ENCODE measurements at regions not wholly inside any gene's neighbourhood (a gene's known extent, or its start where the extent isn't known, plus 50 kb on each side); places are given as distances from the start of the nearest gene placed in this dataset.
"Not testable (repeated sequence)": the region's sequence is repeated elsewhere in the genome, so short reads cannot be mapped to it uniquely, and the experiment has no call there.

DNA sequence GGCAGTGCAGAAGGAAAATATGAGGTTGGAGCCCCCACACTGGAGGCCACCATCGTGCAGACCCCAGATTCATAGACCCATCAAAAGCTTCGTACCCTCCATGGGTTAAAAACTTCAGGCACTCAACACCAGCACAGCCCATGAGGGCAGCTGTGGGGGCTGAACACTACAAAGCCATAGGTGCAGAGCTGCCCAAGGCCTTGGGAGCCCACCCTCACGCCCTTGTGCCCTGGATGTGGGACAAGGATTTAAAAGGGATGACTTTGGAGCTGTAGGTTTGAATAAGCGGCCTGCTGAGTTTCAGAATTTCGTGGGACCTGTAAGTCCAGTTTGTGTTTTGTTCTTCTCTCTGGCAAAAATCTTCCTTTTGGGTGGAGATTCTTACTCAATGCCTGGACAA, 747.6 kb downstream of the SPATA31A6 start:
- H3K27ac Mint-ChIP-seq (ENCODE audit: unreplicated experiment); intact Hi-C loops (cut with micrococcal nuclease; ENCODE audit: unreplicated experiment); H3K4me3 ChIP-seq (ENCODE audit: low read depth, low read length); H3K9me3 Mint-ChIP-seq (ENCODE audit: unreplicated experiment); H3K36me3 Mint-ChIP-seq (ENCODE audit: insufficient read depth, unreplicated experiment); H3K9me3 ChIP-seq; BruUV-seq (replicated peaks); POLR2A ChIA-PET; H3K4me1 Mint-ChIP-seq (ENCODE audit: low read depth, unreplicated experiment); H3K27me3 Mint-ChIP-seq (ENCODE audit: insufficient read depth, unreplicated experiment); H3K4me1 ChIP-seq; H3K27me3 ChIP-seq (replicated peaks; ENCODE audit: control insufficient read depth, insufficient read depth, low read length); H3K36me3 ChIP-seq (ENCODE audit: control insufficient read depth, insufficient read depth, low read length); H3K4me3 Mint-ChIP-seq (ENCODE audit: unreplicated experiment); DNase-seq; CTCF ChIA-PET: not testable (repeated sequence)

DNA sequence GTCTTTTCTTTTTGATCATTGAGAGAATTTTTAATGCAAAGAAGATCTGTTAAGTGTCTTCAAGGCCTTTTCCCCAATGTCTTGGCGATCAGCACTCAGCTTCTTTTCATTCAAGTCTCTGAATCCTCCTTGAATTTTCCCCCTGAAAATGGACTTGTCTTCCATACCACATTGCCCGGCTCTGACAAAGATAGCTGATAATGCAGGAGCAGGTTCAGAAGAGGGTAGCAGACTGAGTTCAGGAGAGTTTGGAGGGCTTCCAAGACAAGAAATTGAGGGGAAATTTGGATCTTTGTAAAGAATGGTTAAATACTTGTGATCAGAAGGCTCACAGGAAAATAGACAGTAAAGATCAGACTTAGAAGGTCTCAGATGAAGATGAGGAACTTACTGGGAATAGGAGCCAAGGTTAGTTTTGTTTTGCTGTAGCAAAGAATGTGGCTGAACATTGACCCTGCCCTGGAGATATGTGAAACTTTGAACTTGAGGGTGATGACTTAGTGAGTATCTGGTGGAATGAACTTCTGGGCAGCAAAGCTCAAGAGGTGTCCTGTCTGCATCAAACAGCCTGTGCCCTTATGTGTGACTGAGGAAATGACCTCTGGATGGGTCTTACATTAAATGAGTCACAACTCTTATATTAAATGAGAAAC, 754.2 kb downstream of the SPATA31A6 start:
- H3K27me3 Mint-ChIP-seq (ENCODE audit: insufficient read depth, unreplicated experiment); intact Hi-C loops (cut with micrococcal nuclease; ENCODE audit: unreplicated experiment); POLR2A ChIA-PET; H3K27me3 ChIP-seq (replicated peaks; ENCODE audit: control insufficient read depth, insufficient read depth, low read length); DNase-seq; H3K9me3 ChIP-seq; H3K4me1 ChIP-seq; H3K9me3 Mint-ChIP-seq (ENCODE audit: unreplicated experiment); H3K4me3 Mint-ChIP-seq (ENCODE audit: unreplicated experiment); H3K4me3 ChIP-seq (ENCODE audit: low read depth, low read length); H3K27ac Mint-ChIP-seq (ENCODE audit: unreplicated experiment); H3K36me3 ChIP-seq (ENCODE audit: control insufficient read depth, insufficient read depth, low read length); BruUV-seq (replicated peaks); CTCF ChIA-PET; H3K4me1 Mint-ChIP-seq (ENCODE audit: low read depth, unreplicated experiment); H3K36me3 Mint-ChIP-seq (ENCODE audit: insufficient read depth, unreplicated experiment): not testable (repeated sequence)

GRCh38 chr9:42947050-42947449, 763.6 kb downstream of the SPATA31A6 start:
- H3K9me3 ChIP-seq; intact Hi-C loops (cut with micrococcal nuclease; ENCODE audit: unreplicated experiment); H3K27me3 Mint-ChIP-seq (ENCODE audit: insufficient read depth, unreplicated experiment); H3K4me1 ChIP-seq; H3K36me3 ChIP-seq (ENCODE audit: control insufficient read depth, insufficient read depth, low read length); BruUV-seq (replicated peaks); POLR2A ChIA-PET; H3K4me1 Mint-ChIP-seq (ENCODE audit: low read depth, unreplicated experiment); H3K27ac Mint-ChIP-seq (ENCODE audit: unreplicated experiment); H3K27me3 ChIP-seq (replicated peaks; ENCODE audit: control insufficient read depth, insufficient read depth, low read length); CTCF ChIA-PET; H3K4me3 Mint-ChIP-seq (ENCODE audit: unreplicated experiment); H3K9me3 Mint-ChIP-seq (ENCODE audit: unreplicated experiment); DNase-seq; H3K36me3 Mint-ChIP-seq (ENCODE audit: insufficient read depth, unreplicated experiment); H3K4me3 ChIP-seq (ENCODE audit: low read depth, low read length): not testable (repeated sequence)

DNA sequence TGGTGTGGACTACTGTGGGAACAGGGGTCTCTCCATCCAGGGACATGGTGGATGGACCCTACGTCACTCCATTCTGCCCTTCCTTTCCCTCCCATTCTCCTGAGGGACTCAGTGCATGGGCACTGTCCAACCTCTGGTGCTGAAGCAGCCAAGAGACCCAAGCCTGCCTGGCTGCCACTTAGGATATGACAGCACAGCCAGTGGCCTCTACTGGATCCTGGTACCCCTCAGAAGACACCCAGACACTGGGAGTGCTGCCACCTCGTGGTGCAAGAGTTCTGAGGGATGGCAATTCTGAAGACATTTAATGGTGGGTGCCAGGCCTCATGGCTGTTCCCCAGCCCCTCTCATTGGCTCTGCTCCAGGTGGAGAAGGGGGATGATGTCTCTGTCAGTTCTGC, 767.8 kb downstream of the SPATA31A6 start:
- H3K9me3 Mint-ChIP-seq (ENCODE audit: unreplicated experiment); H3K27ac Mint-ChIP-seq (ENCODE audit: unreplicated experiment); H3K4me3 Mint-ChIP-seq (ENCODE audit: unreplicated experiment); H3K36me3 Mint-ChIP-seq (ENCODE audit: insufficient read depth, unreplicated experiment); POLR2A ChIA-PET; CTCF ChIA-PET; H3K4me1 Mint-ChIP-seq (ENCODE audit: low read depth, unreplicated experiment); H3K9me3 ChIP-seq; H3K4me3 ChIP-seq (ENCODE audit: low read depth, low read length); H3K4me1 ChIP-seq; H3K27me3 ChIP-seq (replicated peaks; ENCODE audit: control insufficient read depth, insufficient read depth, low read length); intact Hi-C loops (cut with micrococcal nuclease; ENCODE audit: unreplicated experiment); BruUV-seq (replicated peaks); H3K36me3 ChIP-seq (ENCODE audit: control insufficient read depth, insufficient read depth, low read length); H3K27me3 Mint-ChIP-seq (ENCODE audit: insufficient read depth, unreplicated experiment): not testable (repeated sequence)
- peak in 1 of 2 experiments; percentile 3 for DNase-seq

DNA sequence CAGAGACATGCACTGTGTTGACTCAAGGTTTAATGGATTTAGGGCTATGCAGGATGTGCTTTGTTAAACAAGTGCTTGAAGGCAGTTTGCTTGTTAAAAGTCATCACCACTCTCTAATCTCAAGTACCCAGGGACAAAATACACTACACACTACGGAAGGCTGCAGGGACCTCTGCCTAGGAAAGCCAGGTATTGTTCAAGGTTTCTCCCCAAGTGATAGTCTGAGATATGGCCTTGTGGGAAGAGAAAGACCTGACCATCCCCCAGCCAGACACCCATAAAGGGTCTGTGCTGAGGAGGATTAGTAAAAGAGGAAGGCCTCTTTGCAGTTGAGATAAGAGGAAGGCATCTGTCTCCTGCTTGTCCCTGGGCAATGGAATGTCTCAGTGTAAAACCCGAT, 781.7 kb downstream of the SPATA31A6 start:
- H3K27me3 ChIP-seq (replicated peaks; ENCODE audit: control insufficient read depth, insufficient read depth, low read length); intact Hi-C loops (cut with micrococcal nuclease; ENCODE audit: unreplicated experiment); H3K4me1 Mint-ChIP-seq (ENCODE audit: low read depth, unreplicated experiment); H3K27ac Mint-ChIP-seq (ENCODE audit: unreplicated experiment); H3K36me3 Mint-ChIP-seq (ENCODE audit: insufficient read depth, unreplicated experiment); H3K4me3 ChIP-seq (ENCODE audit: low read depth, low read length); BruUV-seq (replicated peaks); H3K4me1 ChIP-seq; POLR2A ChIA-PET; H3K4me3 Mint-ChIP-seq (ENCODE audit: unreplicated experiment); H3K27me3 Mint-ChIP-seq (ENCODE audit: insufficient read depth, unreplicated experiment); H3K36me3 ChIP-seq (ENCODE audit: control insufficient read depth, insufficient read depth, low read length); H3K9me3 ChIP-seq; H3K9me3 Mint-ChIP-seq (ENCODE audit: unreplicated experiment); CTCF ChIA-PET: not testable (repeated sequence)
- peak; percentile 12 to 49 for DNase-seq

GRCh38 chr9:42971872-42972271, 788.4 kb downstream of the SPATA31A6 start:
- H3K4me1 ChIP-seq; H3K4me3 Mint-ChIP-seq (ENCODE audit: unreplicated experiment); H3K9me3 ChIP-seq; DNase-seq; CTCF ChIA-PET; intact Hi-C loops (cut with micrococcal nuclease; ENCODE audit: unreplicated experiment); H3K36me3 Mint-ChIP-seq (ENCODE audit: insufficient read depth, unreplicated experiment); H3K36me3 ChIP-seq (ENCODE audit: control insufficient read depth, insufficient read depth, low read length); H3K27ac Mint-ChIP-seq (ENCODE audit: unreplicated experiment); H3K9me3 Mint-ChIP-seq (ENCODE audit: unreplicated experiment); H3K4me1 Mint-ChIP-seq (ENCODE audit: low read depth, unreplicated experiment); BruUV-seq (replicated peaks); H3K27me3 ChIP-seq (replicated peaks; ENCODE audit: control insufficient read depth, insufficient read depth, low read length); H3K4me3 ChIP-seq (ENCODE audit: low read depth, low read length); H3K27me3 Mint-ChIP-seq (ENCODE audit: insufficient read depth, unreplicated experiment); POLR2A ChIA-PET: not testable (repeated sequence)

DNA sequence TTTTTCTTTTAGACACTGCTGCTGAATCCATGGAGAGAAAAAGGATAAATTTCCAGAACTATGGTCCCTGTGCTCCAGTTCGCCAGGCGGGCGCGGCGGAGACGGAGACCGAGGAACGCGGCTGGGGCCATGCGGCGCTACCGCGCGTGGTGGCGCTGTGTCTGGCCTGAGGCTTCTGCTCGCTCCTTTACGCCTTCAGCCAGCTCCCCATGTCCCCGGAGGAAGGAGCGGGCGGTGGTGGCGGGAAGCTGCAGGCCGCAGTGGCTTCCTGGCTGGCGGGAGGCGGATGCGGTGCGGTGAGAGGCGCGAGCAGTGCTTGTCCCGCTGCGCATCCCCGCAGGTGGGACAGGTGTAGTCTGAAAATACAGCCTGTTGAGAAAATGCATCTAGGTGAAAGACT, 791.3 kb downstream of the SPATA31A6 start:
- H3K27me3 ChIP-seq (replicated peaks; ENCODE audit: control insufficient read depth, insufficient read depth, low read length); H3K4me3 ChIP-seq (ENCODE audit: low read depth, low read length); DNase-seq; BruUV-seq (replicated peaks); H3K27me3 Mint-ChIP-seq (ENCODE audit: insufficient read depth, unreplicated experiment); H3K9me3 Mint-ChIP-seq (ENCODE audit: unreplicated experiment); H3K27ac Mint-ChIP-seq (ENCODE audit: unreplicated experiment); H3K36me3 Mint-ChIP-seq (ENCODE audit: insufficient read depth, unreplicated experiment); H3K9me3 ChIP-seq; H3K4me1 ChIP-seq; H3K4me3 Mint-ChIP-seq (ENCODE audit: unreplicated experiment); CTCF ChIA-PET; H3K4me1 Mint-ChIP-seq (ENCODE audit: low read depth, unreplicated experiment); intact Hi-C loops (cut with micrococcal nuclease; ENCODE audit: unreplicated experiment); POLR2A ChIA-PET; H3K36me3 ChIP-seq (ENCODE audit: control insufficient read depth, insufficient read depth, low read length): not testable (repeated sequence)
